OCI-LY1 (cell line): ENCODE measurements at regions not wholly inside any gene's neighbourhood (a gene's known extent, or its start where the extent isn't known, plus 50 kb on each side); places are given as distances from the start of the nearest gene placed in this dataset.

Experiments used
- H2AFZ ChIP-seq: fragments of 200-600 bp; sonication (generic), shearing (Covaris generic); 2 replicates; pipeline ENCODE4 v1.6.0; 2014; ENCODE audit warnings: antibody characterized with exemption, mild to moderate bottlenecking, low read length
- H3F3A ChIP-seq: fragments of 200-600 bp; sonication (generic), shearing (Covaris generic); 2 replicates; pipeline ENCODE4 v1.6.0; 2014; ENCODE audit warnings: mild to moderate bottlenecking, antibody characterized with exemption, low read length, moderate library complexity; ENCODE audit not compliant: insufficient read depth
- H3K27ac ChIP-seq: fragments of 200-600 bp; sonication (generic); 2 replicates; pipeline ENCODE4 v1.5.1; 2014; ENCODE audit warnings: low read length, mixed run types, mild to moderate bottlenecking, low read depth; ENCODE audit not compliant: poor library complexity, severe bottlenecking
- H3K27me3 ChIP-seq: fragments of 200-600 bp; sonication (generic); 2 replicates; pipeline ENCODE4 v1.6.0; 2014; ENCODE audit warnings: antibody characterized with exemption, mild to moderate bottlenecking, low read length, moderate library complexity; ENCODE audit not compliant: insufficient read depth
- H3K36me3 ChIP-seq: fragments of 200-600 bp; sonication (generic); 2 replicates; pipeline ENCODE4 v1.6.1; 2014; ENCODE audit warnings: mild to moderate bottlenecking, antibody characterized with exemption, low read length, moderate library complexity, mixed read lengths; ENCODE audit not compliant: insufficient read depth
- H3K4me1 ChIP-seq: fragments of 200-600 bp; sonication (generic); 2 replicates; pipeline ENCODE4 v1.5.1; 2014; ENCODE audit warnings: mild to moderate bottlenecking, low read length, moderate library complexity; ENCODE audit not compliant: insufficient read depth, severe bottlenecking
- H3K4me2 ChIP-seq: fragments of 200-600 bp; sonication (generic), shearing (Covaris generic); 2 replicates; pipeline ENCODE4 v1.6.1; 2014; ENCODE audit warnings: low read length
- H3K4me3 ChIP-seq: fragments of 200-600 bp; sonication (generic); 2 replicates; pipeline ENCODE4 v1.5.1; 2014; ENCODE audit warnings: low read length, low read depth, mild to moderate bottlenecking, mixed read lengths; ENCODE audit not compliant: poor library complexity, severe bottlenecking
- H3K79me2 ChIP-seq: fragments of 200-600 bp; shearing (Covaris generic); 2 replicates; pipeline ENCODE4 v1.6.1; 2016; ENCODE audit warnings: mixed run types, low read length, mixed read lengths; ENCODE audit not compliant: insufficient read depth
- H3K9ac ChIP-seq: fragments of 200-600 bp; sonication (generic), shearing (Covaris generic); 2 replicates; pipeline ENCODE4 v1.6.1; 2014; ENCODE audit warnings: mild to moderate bottlenecking, low read length, mixed read lengths
- H3K9me2 ChIP-seq: fragments of 200-600 bp; sonication (generic), shearing (Covaris generic); 2 replicates; pipeline ENCODE4 v1.6.1; 2014; ENCODE audit warnings: low read depth, mild to moderate bottlenecking, low read length, mixed read lengths
- H3K9me3 ChIP-seq: fragments of 200-600 bp; shearing (Covaris generic); 2 replicates; pipeline ENCODE4 v1.6.1; 2014; ENCODE audit warnings: low read length, mixed read lengths
- H4K20me1 ChIP-seq: fragments of 200-600 bp; sonication (generic), shearing (Covaris generic); 2 replicates; pipeline ENCODE4 v1.6.0; 2016; ENCODE audit warnings: mild to moderate bottlenecking, low read length; ENCODE audit not compliant: insufficient read depth
- EZH2 ChIP-seq: fragments of 200-600 bp; sonication (generic), shearing (Covaris generic); IDR thresholded peaks from 2 replicates; pipeline ENCODE4 v1.8.0; 2017; ENCODE audit warnings: borderline replicate concordance, mixed run types, mild to moderate bottlenecking, antibody characterized with exemption, low read length, moderate library complexity, mixed read lengths
- TF ChIP-seq, protein P1 (sequence below): fragments of 200-600 bp; sonication (generic), shearing (Covaris generic); IDR thresholded peaks from 2 replicates; pipeline ENCODE4 v1.5.1; 2017; ENCODE audit warnings: mild to moderate bottlenecking, antibody characterized with exemption, low read length, moderate library complexity, mixed read lengths

DNA sequence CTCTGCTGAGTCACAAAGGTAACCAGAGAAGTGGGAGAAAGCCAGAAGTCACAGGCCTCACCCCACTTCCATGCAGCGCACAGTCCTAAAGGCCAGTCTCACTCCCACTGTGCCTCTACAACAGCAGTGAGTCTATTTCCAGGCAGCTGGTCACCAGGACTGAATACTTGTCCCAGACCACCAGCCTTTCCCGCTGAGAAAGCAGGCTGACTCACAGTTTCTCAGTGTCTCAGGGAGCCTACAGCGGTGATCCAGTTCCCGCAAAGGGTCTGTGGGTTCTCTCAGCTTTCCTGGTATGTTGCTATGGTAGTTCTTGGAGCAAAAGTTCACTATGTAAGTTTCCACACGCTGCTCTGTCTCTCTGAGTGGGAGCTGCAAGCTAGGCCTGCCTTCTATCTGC is 622.5 kb downstream of the RNF144A start:
- Histone ChIP-seq H3K9me3 (no peaks in the 10 kb centered on the region), H3K4me3 (no peak overlapping the region), H3K4me2 (no peak overlapping the region), H4K20me1 (no peaks in the 10 kb centered on the region), H3K79me2 (no peaks in the 10 kb centered on the region), H3K27ac (no peak overlapping the region), H3K9ac (no peak overlapping the region), H3F3A (no peaks in the 10 kb centered on the region), H3K36me3 (no peaks in the 10 kb centered on the region), H3K9me2 (no peaks in the 10 kb centered on the region; the same call in 1 of the 2 replicates), H2AFZ (no peak overlapping the region), H3K4me1 (no peaks in the 10 kb centered on the region), H3K27me3 (no peaks in the 10 kb centered on the region)
- TF ChIP-seq, protein P1, sequence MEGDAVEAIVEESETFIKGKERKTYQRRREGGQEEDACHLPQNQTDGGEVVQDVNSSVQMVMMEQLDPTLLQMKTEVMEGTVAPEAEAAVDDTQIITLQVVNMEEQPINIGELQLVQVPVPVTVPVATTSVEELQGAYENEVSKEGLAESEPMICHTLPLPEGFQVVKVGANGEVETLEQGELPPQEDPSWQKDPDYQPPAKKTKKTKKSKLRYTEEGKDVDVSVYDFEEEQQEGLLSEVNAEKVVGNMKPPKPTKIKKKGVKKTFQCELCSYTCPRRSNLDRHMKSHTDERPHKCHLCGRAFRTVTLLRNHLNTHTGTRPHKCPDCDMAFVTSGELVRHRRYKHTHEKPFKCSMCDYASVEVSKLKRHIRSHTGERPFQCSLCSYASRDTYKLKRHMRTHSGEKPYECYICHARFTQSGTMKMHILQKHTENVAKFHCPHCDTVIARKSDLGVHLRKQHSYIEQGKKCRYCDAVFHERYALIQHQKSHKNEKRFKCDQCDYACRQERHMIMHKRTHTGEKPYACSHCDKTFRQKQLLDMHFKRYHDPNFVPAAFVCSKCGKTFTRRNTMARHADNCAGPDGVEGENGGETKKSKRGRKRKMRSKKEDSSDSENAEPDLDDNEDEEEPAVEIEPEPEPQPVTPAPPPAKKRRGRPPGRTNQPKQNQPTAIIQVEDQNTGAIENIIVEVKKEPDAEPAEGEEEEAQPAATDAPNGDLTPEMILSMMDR = no peak
- TF ChIP-seq EZH2 = no peak

DNA sequence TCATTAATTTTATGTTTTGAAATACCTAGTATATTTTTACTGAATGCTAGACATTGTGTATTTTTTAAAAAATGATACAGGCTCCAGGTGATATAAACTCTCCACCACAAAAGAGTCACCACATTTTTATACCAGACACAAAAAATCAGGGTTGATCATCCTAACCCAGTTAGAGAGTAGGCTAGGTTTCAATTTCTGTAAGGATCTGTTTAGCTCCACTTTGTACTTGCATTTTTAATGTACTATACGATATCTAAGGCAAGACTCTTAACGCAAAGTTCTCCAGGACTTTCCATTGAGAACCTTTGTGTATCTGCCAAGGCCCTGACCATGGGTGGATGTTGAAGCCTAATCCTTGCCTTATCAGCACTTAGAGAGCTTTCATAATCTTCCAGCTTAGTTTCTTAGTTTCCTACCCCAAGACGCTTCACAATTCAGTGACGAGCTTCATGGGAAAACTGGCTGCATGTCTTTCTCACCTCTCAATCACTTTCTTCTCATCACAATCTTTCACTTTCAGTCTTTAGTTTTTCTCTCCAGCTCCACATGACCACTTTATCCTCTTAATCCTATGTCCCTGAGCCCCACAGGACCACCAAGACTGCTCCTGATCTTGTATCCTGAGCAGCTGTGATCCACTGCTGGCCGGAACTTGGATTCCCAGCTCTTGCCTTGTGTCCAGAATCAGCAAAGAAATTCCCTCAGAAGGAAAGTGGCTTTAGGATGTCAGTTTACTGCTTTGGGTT is 635.8 kb downstream of the RNF144A start:
- Histone ChIP-seq H3K27ac (no peak overlapping the region), H3K4me3 (no peak overlapping the region), H3K36me3 (no peaks in the 10 kb centered on the region), H3K4me1 (no peaks in the 10 kb centered on the region), H4K20me1 (no peaks in the 10 kb centered on the region), H3K9me3 (no peaks in the 10 kb centered on the region), H3K9me2 (no peaks in the 10 kb centered on the region), H3F3A (no peaks in the 10 kb centered on the region), H3K9ac (no peak overlapping the region), H3K79me2 (no peaks in the 10 kb centered on the region), H2AFZ (no peak overlapping the region), H3K4me2 (no peak overlapping the region), H3K27me3 (no peaks in the 10 kb centered on the region)
- TF ChIP-seq EZH2 = no peak
- TF ChIP-seq, protein P1 = no peak

DNA sequence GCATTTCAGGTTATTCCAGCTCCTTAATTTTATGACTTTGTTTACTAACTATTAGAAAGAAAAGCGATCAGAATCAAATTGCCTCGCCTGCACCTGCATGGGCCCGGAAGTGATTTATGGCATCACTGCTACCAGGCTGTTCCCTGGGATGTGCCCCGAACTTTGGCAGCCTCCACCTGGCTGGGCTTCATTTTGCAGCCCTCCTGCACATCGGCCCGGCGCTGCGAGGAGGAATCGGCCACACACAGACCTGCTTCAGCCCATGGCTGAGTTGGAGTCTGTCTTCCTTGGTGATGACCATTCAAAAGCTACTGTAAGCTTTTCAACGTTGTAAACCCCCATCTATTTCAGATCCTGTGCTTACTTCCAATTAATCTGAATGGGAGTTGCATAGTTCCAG is 638.0 kb downstream of the RNF144A start:
- Histone ChIP-seq H3K4me2 (no peak overlapping the region), H3K9me3 (no peaks in the 10 kb centered on the region), H3K36me3 (no peaks in the 10 kb centered on the region), H3K9ac (no peak overlapping the region), H2AFZ (no peak overlapping the region), H3K9me2 (no peaks in the 10 kb centered on the region), H3K27ac (no peak overlapping the region), H3K27me3 (no peaks in the 10 kb centered on the region), H3F3A (no peaks in the 10 kb centered on the region), H3K4me1 (no peaks in the 10 kb centered on the region), H4K20me1 (no peaks in the 10 kb centered on the region), H3K4me3 (no peak overlapping the region), H3K79me2 (no peaks in the 10 kb centered on the region)
- TF ChIP-seq, protein P1 = no peak
- no peak for TF ChIP-seq EZH2
